Neural progenitor cell (in vitro differentiated cells): ENCODE measurements at regions not wholly inside any gene's neighbourhood (a gene's known extent, or its start where the extent isn't known, plus 50 kb on each side); places are given as distances from the start of the nearest gene placed in this dataset.

Experiments
- DNase-seq: peaks from one replicate; pipeline ENCODE4 v3.0.0-alpha.2; 2016; ENCODE audit warnings: low spot score
- H2AFZ ChIP-seq: fragments of 200-600 bp; sonication (generic); replicated peaks from 2 replicates; pipeline ENCODE4 v1.6.1; 2016; ENCODE audit warnings: antibody characterized with exemption
- H3F3A ChIP-seq: fragments of 200-600 bp; sonication (generic); 2 replicates; pipeline ENCODE4 v1.6.1; 2016; ENCODE audit warnings: antibody characterized with exemption, low read depth
- H3K27ac ChIP-seq: fragments of 200-600 bp; sonication (generic); 2 replicates; pipeline ENCODE4 v1.5.1; 2016; ENCODE audit warnings: mild to moderate bottlenecking
- H3K27me3 ChIP-seq: fragments of 200-600 bp; sonication (generic); 2 replicates; pipeline ENCODE4 v1.6.1; 2016; ENCODE audit warnings: mild to moderate bottlenecking, moderate library complexity
- H3K36me3 ChIP-seq: fragments of 200-600 bp; sonication (generic); 2 replicates; pipeline ENCODE4 v1.5.1; 2016
- H3K4me1 ChIP-seq: fragments of 200-600 bp; sonication (generic); 2 replicates; pipeline ENCODE4 v1.6.1; 2016; ENCODE audit warnings: mixed run types
- H3K4me2 ChIP-seq: fragments of 200-600 bp; sonication (generic); 2 replicates; pipeline ENCODE4 v1.6.1; 2016
- H3K4me3 ChIP-seq: fragments of 200-600 bp; sonication (generic); 2 replicates; pipeline ENCODE4 v1.5.1; 2016
- H3K79me2 ChIP-seq: fragments of 200-600 bp; sonication (generic); 2 replicates; pipeline ENCODE4 v1.6.1; 2016; ENCODE audit warnings: low read depth
- H3K9ac ChIP-seq: fragments of 200-600 bp; sonication (generic); 2 replicates; pipeline ENCODE4 v1.6.1; 2016
- H3K9me3 ChIP-seq: fragments of 200-600 bp; sonication (generic); 2 replicates; pipeline ENCODE4 v1.5.1; 2016; ENCODE audit warnings: low read depth
- H4K20me1 ChIP-seq: fragments of 200-600 bp; sonication (generic); 2 replicates; pipeline ENCODE4 v1.6.1; 2016; ENCODE audit warnings: low read depth
- H3K27ac Mint-ChIP-seq: 3 replicates; pipeline ENCODE4 v1.8.0; 2021; ENCODE audit warnings: mixed read lengths
- H3K27me3 Mint-ChIP-seq: 2 replicates; pipeline ENCODE4 v1.8.0; 2022; ENCODE audit warnings: low read depth, mild to moderate bottlenecking, inconsistent platforms, moderate library complexity, mixed read lengths; ENCODE audit not compliant: insufficient read depth
- H3K36me3 Mint-ChIP-seq: 3 replicates; pipeline ENCODE4 v1.8.0; 2021; ENCODE audit warnings: mixed read lengths
- H3K4me1 Mint-ChIP-seq: 3 replicates; pipeline ENCODE4 v1.8.0; 2021; ENCODE audit warnings: mixed read lengths
- H3K4me3 Mint-ChIP-seq: 3 replicates; pipeline ENCODE4 v1.8.0; 2021; ENCODE audit warnings: mild to moderate bottlenecking, moderate library complexity, mixed read lengths
- H3K9me3 Mint-ChIP-seq: 3 replicates; pipeline ENCODE4 v1.8.0; 2020; ENCODE audit warnings: mixed read lengths
- CTCF ChIP-seq: fragments of 200-600 bp; sonication (generic); IDR thresholded peaks from 2 replicates; pipeline ENCODE4 v1.5.1; 2017; ENCODE audit warnings: antibody characterized with exemption, mild to moderate bottlenecking
- EZH2 ChIP-seq: fragments of 200-600 bp; sonication (generic); IDR thresholded peaks from 2 replicates; pipeline ENCODE4 v1.6.1; 2017; ENCODE audit warnings: antibody characterized with exemption, mild to moderate bottlenecking, moderate library complexity
- EZH2phosphoT487 ChIP-seq: fragments of 200-600 bp; sonication (generic); IDR thresholded peaks from 2 replicates; pipeline ENCODE4 v1.6.1; 2017; ENCODE audit warnings: antibody characterized with exemption

- no peak overlapping the region for H3K27ac Mint-ChIP-seq
- H3K9ac ChIP-seq, result no peak overlapping the region
- no peaks in the 10 kb centered on the region for H3K9me3 ChIP-seq
- no peak for DNase-seq
- no peaks in the 10 kb centered on the region for H3K27me3 ChIP-seq
- no peak overlapping the region for H3K4me3 ChIP-seq
- H2AFZ ChIP-seq, result no peak overlapping the region
- no peak overlapping the region for H3K4me2 ChIP-seq
- H4K20me1 ChIP-seq, result no peaks in the 10 kb centered on the region
- H3K4me3 Mint-ChIP-seq, result no peak overlapping the region
- H3K36me3 Mint-ChIP-seq, result no peaks in the 10 kb centered on the region
- no peak for TF ChIP-seq EZH2
- no peak for TF ChIP-seq CTCF
- TF ChIP-seq EZH2phosphoT487, result no peak
- H3K79me2 ChIP-seq, result no peaks in the 10 kb centered on the region
- H3K9me3 Mint-ChIP-seq, result peaks cover 2% of the 10 kb centered on the region
- H3K27ac ChIP-seq, result no peak overlapping the region
- no peaks in the 10 kb centered on the region for H3K36me3 ChIP-seq
- H3F3A ChIP-seq, result no peaks in the 10 kb centered on the region
- peaks cover 7% of the 10 kb centered on the region for H3K27me3 Mint-ChIP-seq
- H3K4me1 ChIP-seq, result no peaks in the 10 kb centered on the region
- H3K4me1 Mint-ChIP-seq, result no peaks in the 10 kb centered on the region
Observed at GRCh38 chr18:77960791-77961410, 711.3 kb downstream of the GALR1 start.

- Histone ChIP-seq H2AFZ (no peak overlapping the region), H3K9me3 (no peaks in the 10 kb centered on the region), H3K4me1 (peaks cover 16% of the 10 kb centered on the region), H3F3A (no peaks in the 10 kb centered on the region), H3K4me3 (no peak overlapping the region), H4K20me1 (no peaks in the 10 kb centered on the region), H3K27ac (no peak overlapping the region), H3K4me2 (no peak overlapping the region), H3K27me3 (no peaks in the 10 kb centered on the region), H3K36me3 (no peaks in the 10 kb centered on the region), H3K9ac (no peak overlapping the region), H3K79me2 (no peaks in the 10 kb centered on the region)
- H3K4me1 Mint-ChIP-seq, result peaks cover 13% of the 10 kb centered on the region
- H3K27ac Mint-ChIP-seq, result no peak overlapping the region
- no peak overlapping the region for H3K4me3 Mint-ChIP-seq
- H3K36me3 Mint-ChIP-seq, result no peaks in the 10 kb centered on the region
- TF ChIP-seq CTCF, result no peak
- DNase-seq, result no peak
- no peaks in the 10 kb centered on the region for H3K9me3 Mint-ChIP-seq
- H3K27me3 Mint-ChIP-seq, result no peaks in the 10 kb centered on the region
Observed at GRCh38 chr18:77967071-77967470, 717.4 kb downstream of the GALR1 start.

- Histone ChIP-seq H3K9ac (no peak overlapping the region), H3K27ac (no peak overlapping the region), H4K20me1 (no peaks in the 10 kb centered on the region), H3F3A (no peaks in the 10 kb centered on the region), H2AFZ (no peak overlapping the region), H3K79me2 (no peaks in the 10 kb centered on the region), H3K4me3 (no peak overlapping the region), H3K4me2 (no peak overlapping the region), H3K4me1 (peaks cover 16% of the 10 kb centered on the region), H3K27me3 (no peaks in the 10 kb centered on the region), H3K36me3 (no peaks in the 10 kb centered on the region), H3K9me3 (no peaks in the 10 kb centered on the region)
- no peaks in the 10 kb centered on the region for H3K27me3 Mint-ChIP-seq
- DNase-seq, result no peak
- no peak overlapping the region for H3K27ac Mint-ChIP-seq
- H3K9me3 Mint-ChIP-seq, result no peaks in the 10 kb centered on the region
- no peak overlapping the region for H3K4me3 Mint-ChIP-seq
- no peaks in the 10 kb centered on the region for H3K36me3 Mint-ChIP-seq
- peaks cover 13% of the 10 kb centered on the region for H3K4me1 Mint-ChIP-seq
- TF ChIP-seq EZH2phosphoT487 (no peak), EZH2 (no peak), CTCF (no peak)
Observed at GRCh38 chr18:77967791-77968190, 718.1 kb downstream of the GALR1 start.
